ENCODE measurements at regions not wholly inside any gene's neighbourhood (a gene's known extent, or its start where the extent isn't known, plus 50 kb on each side); places are given as distances from the start of the nearest gene placed in this dataset.
"Not testable (repeated sequence)": the region's sequence is repeated elsewhere in the genome, so short reads cannot be mapped to it uniquely, and the experiment has no call there.

DNA sequence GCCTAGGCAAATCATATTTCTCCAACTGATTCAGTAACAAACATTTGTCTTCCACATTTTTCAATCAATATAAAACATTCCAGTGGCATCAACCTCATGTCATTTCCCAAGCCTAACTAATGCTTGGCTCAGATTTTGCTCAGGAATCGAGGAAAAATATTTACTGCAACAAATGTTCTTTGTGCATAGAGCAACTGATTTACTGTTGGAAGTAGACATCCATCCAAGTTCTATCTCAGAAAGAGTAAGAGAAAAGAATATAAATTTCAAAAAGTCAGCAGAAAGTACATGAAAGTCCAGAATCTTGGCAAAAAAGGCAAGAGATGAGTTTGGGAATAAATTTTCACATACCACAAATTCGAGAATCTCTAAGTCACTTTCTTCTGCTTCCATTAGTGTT lies 2245.0 kb upstream of the RAG2 start:
- DNase-seq, result no peak

DNA sequence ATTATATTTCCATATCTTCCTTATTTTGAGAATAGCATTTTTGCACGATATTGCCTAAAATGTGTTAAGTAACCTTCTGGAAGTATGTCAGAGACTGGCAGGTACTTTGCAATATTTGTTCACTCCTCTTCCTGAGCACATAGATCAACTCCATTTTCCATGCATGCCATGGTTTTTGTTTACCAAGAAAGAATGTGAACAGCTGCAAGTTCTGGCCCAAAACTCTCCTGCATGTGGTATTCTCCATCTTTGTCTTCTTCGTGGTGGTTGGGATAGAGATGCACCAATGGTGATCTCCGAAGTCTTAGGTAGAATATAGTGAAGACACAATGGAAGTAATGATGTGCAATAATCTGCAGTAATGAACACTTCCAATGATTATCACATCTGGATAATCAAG lies 2241.0 kb upstream of the RAG2 start:
- no peak for DNase-seq

DNA sequence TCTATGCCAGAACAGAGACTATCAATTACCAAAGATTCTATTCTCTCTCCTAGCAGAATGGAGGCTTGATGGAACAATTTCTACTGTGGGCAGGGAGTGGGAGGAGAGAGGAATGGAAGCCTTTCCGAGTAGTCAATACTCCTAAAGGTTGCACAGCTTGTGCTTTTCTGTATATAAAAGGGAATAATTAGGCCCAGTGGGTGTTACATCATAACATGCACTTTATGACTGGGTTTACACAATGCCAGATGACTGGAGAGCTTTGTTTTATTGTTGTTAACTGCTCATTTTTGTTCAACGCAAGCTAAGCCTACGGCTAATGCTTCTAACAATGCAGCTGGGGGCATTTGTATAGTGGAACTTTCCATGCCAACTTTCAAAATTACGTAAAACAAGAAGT lies 2237.9 kb upstream of the RAG2 start:
- no peak for DNase-seq

DNA sequence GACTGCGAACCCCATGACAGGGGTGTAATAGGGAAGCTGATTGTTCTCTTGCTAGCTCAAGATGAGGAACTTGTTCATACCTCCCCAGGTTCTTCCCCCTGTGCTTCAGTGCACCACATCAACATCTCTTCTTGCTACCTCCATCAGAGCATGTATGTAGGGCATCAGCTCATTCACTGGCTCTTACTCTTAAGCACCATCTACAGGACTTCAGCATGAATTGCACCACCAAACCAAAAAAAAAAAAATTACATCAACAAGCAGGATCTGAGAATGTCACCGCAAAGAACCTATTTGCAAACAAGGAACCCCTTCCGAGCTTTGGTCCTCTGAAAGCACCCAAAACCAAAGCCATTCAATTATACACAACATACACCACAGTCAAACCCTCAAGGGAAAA lies 2226.5 kb upstream of the RAG2 start:
- DNase-seq, result peak; percentile 10

DNA sequence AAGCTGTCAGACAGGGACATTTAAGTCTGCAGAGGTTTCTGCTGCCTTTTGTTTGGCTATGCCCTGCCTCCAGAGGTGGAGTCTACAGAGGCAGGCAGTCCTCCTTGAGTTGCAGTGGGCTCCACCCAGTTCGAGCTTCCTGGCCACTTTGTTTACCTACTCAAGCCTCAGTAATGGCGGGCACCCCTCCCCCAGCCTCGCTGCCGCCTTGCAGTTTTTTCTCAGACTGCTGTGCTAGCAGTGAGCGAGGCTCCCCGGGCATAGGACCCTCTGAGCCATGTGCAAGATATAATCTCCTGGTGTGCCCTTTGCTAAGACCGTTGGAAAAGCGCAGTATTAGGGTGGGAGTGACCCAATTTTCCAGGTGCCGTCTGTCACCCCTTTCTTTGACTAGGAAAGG lies 2223.8 kb upstream of the RAG2 start:
- not testable (repeated sequence) for DNase-seq

DNA sequence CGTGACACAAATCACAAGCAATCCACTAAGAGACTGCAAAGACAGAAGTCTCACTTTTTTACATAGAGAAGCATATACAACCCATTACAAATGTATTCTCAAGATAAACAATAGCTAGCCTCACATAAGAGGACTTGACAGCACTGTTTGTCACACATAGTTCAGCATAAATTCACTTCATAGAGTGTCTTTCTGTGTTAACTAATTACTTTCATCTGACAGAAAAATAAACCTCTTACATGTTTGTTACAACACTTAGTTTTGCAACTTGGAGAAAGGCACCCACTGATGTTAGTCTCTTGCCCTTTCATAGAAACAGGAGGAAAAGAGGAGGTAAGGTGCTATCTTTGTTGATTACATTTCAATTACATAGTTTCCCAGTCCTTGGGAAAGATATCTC lies 2221.9 kb upstream of the RAG2 start:
- DNase-seq, result no peak

DNA sequence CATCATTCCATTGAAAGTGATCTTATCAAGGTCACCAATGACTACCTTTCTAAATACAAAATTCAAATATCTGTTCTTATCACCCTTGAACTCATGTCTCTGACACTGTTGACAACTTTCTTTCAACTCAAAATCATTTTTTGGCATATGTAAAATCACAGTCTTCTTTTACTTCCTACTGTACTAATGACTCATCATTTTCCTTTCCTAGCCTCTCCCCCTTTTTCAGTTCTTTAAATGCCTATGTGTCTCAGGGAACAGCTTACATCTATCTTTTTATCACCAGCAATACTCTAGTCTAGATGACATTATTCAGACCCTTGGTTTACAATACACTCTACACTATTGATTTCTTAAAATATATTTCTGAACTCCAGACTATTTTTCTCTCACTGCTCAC lies 2220.7 kb upstream of the RAG2 start:
- DNase-seq, result no peak

DNA sequence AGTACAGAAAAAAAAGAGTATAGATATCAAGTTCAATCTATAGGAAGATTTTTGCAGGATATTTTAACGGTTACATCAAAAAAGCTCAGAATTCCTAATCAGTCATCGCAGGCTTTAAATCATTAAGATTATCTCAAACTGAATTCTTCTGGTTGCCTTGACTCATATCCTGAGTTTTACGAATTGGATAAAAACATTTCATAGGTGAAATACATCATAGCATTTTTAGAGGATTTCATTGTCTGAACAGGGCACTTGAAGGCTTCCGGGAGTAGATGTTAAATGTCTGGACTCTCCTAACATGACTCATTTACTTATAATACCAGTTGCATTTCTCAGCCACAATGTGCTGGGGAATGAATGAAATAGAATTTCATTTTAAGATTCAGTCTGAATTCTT lies 2216.6 kb upstream of the RAG2 start:
- DNase-seq, result no peak

DNA sequence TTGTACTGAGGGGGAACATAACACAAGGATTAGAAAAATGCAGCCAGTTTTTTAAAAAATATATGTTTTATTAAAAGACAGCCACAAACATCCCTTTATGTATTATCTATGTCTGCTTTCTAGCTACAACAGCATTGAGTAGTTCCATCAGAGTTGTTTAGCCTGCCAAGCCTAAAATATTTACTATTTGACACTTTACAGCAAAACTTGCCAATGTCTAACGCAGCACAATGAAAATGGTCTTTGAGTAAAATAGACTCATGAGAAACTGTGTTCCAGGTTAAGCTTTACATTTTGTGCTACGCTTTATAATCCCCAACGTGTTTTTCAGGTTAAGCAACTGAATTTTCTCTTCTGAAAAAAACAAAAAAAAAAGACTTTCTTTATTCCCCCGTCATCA lies 2211.5 kb upstream of the RAG2 start:
- DNase-seq, result no peak

DNA sequence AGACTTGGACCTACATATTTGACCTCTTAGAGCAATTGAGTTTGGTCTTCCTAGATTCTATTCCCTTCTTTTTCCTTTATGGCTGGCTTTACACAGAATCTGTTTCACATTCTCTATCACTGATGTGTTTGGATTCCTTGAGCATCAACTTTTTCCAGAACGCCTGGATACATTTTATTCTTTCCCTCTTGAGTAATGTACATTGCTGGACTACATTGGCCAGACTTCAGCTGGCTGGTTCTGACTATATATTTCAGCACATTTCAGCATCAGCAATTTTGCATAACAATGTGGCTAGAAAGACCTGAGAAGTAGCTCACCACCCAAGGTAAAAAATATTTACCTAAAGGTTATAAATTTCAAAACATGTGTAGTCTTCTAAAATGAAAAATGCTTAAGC lies 2198.2 kb upstream of the RAG2 start:
- no peak for DNase-seq

DNA sequence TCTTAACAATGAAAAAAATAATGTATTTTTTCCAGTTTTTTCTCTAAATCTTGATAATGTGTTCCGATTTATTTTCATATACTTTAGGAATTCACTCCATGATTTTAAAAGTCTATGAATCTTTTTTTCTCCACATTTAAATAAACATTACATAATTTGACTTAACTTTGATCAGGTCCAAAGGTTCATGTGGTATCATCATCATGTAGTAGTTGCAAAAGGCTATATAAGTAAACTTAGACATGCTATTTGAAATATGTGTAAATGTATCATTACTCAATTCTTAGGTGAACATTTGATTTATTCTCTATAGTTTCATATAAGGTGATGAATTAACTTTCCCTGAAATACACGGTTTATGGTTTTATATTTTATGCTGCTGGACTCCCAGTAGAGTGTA lies 2197.0 kb upstream of the RAG2 start:
- no peak for DNase-seq

DNA sequence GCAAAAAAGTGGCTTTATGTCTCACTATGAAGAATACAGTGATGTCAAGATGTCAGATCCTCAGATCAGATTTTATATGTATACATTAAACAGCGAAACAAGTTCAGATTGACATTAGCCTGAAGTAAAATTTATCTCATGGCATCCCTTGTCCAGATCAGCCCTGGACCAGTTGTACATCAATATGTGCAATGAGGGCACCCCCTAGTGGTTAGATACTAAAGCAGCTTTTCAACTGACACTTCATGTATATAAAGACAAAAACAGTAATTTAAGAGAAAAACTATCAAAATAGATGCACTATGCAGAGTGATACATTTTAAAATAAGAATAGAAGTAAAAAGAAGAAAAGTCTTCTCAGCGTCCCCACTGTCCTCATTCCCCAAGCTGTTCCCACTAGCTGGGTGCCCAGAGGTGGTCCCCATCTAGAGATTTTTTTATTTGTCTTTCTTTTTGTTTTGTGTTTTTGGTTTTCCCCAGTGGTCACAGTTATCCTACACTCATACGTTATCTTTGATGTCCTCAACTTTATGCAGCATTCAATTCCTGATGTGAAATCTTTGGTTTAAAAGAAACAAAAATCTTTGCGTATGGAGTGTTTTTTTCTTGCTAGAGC lies 2193.4 kb upstream of the RAG2 start:
- DNase-seq, result peak; percentile 78

DNA sequence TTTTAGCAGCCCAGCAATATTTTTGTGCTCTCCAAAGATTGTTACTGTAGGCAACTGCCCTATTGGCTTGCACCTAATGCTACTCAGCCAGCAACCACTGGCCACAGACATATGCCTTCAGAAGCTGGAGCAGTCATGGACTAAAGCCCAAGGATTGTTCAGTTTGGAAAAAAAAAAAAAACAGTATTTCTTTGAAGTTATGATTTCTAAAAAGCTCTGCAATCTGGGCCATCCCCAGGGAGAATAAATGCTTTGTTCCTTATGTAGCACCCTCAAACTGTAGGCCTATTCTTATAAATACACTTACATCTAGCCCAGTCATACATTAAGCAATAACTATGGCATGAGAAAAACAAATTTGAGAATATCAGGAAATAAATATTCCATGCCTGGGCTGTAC lies 2190.5 kb upstream of the RAG2 start:
- no peak for DNase-seq

DNA sequence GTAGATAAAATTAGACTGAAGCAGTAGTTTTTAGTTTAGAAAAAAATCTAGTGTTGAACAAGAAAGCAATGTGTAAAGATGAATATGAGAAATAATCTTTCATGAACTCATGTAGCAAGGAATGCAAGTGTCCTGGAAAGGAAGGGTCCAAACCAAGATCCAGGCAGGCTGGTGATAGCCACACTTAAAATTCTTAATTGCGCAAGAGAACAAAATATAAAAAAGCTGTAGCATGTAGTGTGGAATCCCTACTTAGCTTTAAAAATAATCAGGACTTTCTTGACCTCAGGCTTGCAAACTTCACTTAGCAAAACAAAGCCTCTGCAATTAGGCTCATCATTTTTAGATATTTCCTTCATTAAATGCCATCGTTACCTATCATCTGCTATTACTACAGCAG lies 2186.1 kb upstream of the RAG2 start:
- DNase-seq, result no peak

DNA sequence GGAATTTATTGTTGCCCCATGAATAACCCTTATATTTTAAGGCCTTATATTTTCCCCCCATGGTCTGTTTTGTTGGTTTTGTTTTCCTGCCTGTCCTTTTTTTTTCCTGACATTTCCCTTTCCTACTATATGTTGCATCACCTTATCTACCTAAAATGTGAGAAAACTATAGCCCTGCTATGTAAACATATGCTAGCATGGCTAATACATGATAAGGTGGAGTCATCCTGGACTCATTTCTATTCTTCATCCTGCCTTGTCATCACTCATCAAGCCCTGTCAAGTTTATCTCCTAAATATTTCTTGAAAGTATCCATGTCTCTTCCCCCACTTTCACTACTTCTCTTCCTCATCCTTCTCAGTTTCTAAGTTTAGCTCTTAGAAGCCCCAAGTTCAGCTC lies 2168.8 kb upstream of the RAG2 start:
- no peak for DNase-seq

DNA sequence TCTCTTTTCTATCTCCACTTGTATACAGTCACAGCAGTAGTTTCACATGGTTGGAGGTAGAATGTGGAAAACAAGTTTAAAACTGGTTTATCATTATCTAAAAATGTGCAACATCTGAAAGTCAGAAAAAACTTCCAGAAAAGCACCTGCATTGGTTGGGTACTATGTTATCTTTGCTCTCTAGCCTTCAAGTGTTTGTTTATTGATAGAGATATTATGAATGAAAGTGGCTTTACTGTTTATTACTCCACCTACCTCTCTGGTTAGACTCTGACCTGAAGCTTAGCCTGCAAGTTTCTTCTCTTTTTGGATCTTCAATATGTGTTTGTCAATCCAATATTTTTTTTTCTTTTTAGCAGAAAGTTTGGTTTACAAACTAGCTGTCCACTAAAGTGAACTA lies 2161.4 kb upstream of the RAG2 start:
- no peak for DNase-seq

DNA sequence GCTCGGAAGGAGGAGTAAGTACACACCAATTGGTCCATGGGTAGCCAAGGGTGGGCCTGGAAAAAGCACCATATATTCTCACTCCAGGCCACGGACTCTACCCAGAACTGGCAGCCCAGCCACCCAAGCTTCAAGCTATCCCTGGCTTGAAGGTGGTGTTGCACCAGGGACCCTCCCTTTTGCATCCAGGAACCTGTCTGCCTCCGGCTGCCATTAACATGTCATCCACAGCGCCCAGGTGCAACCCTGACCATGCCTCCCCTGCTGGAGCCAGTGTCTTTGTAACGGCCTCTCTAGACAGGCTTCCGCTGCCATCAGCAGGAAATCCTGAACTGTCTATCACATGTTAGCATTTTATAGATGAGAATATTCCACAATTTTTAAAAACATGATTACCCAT lies 2158.5 kb upstream of the RAG2 start:
- no peak for DNase-seq

DNA sequence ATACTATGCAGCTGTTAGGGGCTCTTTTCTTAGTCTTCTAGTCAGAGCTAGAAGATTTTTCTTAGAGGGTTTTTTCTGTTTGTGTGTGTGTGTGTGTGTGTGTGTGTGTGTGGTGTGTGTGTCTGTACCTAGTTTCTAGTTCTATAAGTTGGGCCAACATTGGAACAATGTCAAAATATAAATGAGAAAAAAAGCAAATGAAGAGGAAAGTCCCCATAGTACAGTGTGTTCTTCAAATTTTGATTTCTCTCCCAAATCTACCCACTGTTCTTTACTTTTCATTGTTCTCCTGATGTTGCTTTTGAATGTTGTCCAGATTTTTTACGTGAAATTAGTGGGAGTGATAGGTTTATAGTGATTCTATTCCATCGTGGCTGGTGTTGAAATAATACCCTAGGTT lies 2153.4 kb upstream of the RAG2 start:
- DNase-seq, result no peak

DNA sequence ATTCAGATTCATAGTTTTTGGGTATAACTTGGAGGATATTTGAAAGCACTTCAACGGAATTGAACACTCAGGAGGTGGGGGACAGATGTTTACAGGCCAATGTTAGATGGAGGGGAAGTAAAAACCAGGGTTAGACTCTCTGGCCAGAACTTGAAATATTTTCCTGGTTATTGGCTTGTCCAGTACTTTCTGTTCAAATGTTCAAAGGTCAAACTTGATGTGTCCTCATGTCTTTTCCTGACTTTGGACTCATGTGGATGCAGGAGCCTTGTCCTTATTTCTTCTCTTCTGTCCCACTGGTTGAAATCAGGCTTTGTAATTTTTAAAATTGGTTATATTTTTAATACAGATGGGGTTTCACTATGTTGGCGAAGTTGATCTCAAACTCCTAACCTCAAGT lies 2148.5 kb upstream of the RAG2 start:
- DNase-seq, result not testable (repeated sequence)

DNA sequence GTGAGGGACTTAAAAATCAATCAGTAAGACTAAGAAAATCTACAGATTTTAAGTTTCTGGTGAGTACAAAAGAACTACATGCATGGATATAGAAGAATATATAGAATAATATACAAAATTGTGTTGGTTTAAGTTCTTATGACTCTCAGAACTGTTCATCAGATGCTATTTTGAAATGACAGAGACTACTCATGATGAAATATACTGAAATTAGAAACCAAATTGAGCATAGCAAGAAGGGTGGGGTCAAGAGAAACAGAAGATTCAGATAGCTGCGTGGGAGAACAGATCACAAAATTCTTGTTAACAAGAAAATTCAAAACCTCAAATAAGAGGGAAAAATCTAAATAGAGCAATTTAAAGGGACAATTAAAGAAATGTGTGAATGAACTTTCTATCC lies 2125.3 kb upstream of the RAG2 start:
- DNase-seq, result no peak

DNA sequence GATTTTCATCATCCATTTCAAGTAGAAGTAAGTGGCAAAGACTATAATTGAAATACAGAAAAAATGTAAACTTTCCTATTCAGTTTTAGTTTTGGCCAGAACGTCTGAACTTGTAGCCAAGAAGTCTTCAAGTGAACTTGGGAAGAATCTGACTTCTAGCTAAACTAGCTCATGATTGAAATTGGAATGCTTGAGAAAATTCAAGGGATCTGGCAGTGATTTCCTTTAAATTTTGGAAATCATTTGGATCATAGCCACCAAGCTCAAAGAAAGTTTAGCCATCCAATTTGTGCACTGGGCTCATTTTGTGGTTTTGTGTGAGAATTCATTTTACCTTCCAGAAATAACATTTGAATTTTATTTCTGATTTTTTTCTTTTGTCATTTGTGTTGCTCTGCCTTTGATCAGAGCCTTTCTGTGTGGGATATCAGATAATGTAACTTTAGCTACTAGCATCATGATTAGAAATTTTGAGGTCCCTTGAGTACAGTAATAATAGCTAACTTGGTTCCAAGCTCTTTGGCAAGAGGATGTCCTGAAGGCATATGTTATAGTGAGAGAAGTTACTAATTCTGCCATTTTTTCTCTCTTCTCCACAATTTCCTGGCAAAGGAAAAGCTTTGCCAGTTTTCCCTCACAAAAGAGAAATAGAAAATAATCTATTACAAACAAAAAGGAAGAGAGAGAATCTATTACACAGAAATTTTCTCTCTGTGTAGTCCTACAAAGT lies 2123.7 kb upstream of the RAG2 start:
- DNase-seq, result no peak

DNA sequence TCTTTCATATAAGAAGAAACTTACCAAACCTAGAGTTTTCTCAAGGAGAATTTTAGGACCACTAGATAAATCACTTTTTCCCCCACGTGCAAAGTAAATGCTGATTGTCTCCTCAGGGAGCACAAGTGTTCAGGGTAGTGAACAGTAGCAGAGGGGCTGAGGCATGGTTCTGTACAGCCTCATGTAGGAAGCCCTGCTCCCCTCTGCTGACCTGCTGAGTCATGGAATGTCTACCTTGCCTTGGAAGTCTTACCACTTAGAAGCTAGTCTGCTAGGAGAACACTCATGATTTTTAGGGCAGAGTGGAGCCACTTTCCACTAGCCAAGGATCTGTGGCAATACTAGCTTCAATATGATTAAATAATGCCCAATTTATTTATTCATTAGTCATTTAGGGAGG lies 2120.6 kb upstream of the RAG2 start:
- DNase-seq, result no peak

DNA sequence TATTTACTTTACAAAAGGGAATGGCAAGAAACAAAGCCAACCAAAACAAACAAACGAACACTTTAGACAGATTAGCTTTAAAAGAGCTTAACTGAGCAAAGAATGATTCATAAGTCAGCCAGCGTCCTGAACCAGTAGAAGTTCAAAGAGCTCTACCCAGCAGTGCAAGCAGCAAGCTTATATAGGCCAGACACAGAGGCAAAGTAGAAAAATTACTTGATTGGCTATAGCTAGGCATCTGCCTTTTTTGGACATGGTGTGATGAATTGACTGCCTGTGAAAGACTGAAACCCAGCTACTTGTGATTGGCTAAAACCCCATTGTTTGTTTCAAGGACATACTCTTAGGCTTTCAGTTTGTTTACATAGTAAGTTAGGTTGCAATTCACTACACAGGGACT lies 2120.0 kb upstream of the RAG2 start:
- no peak for DNase-seq

DNA sequence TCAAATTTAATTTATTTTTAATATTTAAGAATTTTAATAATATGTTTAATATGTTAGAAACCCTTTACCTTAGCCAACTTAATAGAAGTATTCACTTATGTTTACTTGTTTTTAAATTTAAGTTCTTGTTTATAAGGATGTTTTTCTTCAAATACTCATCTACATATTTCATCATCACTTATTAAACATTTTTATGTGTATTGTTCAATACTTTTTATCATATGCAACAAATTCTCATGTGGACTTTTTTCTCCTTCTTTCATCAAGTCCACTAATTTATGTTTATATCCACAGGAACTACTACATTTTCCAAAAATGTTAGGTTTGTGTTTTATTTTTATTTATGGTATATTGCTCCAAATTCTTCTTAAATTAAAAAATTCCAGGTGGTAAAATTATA lies 2113.1 kb upstream of the RAG2 start:
- no peak for DNase-seq

DNA sequence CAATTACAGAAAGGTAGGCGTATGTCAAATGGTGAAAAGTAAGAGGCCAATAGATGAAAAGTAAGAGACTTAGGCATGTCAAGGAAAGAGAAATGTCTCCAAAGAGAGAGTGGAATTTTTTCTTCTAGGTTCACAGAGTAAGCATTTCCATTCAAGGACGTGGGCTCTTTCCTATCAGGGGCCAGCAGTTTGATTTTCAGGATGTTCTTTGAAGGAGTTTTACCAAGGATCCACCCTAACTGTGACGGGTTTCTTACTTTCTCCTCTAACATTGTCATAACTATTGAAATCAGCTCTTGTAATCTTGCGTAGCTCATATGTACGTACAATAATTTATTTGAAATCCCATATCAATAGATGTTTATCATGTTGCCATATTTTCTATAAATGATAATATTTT lies 2112.2 kb upstream of the RAG2 start:
- no peak for DNase-seq

Measured in hematopoietic multipotent progenitor cell treated with erythropoietin and hydrocortisone succinate and interleukin-3 and kit ligand, for 8 days (in vitro differentiated cells).